ENCODE measurements at regions not wholly inside any gene's neighbourhood (a gene's known extent, or its start where the extent isn't known, plus 50 kb on each side); places are given as distances from the start of the nearest gene placed in this dataset.

GRCh38 chr10:29950391-29950790 lies 109.0 kb downstream of the JCAD start:
- 51% methylated on average over 5 of the region's 5 CpGs for WGBS
- Histone ChIP-seq H3K9me3 (no peaks in the 10 kb centered on the region), H3K27ac (peak overlapping the region; percentile 92), H3K4me3 (no peak overlapping the region), H3K27me3 (no peaks in the 10 kb centered on the region), H3K4me1 (peaks cover 66% of the 10 kb centered on the region), H3K36me3 (no peaks in the 10 kb centered on the region)
- TF ChIP-seq POLR2AphosphoS5 (IDR thresholded peaks at IDR 0.05) (no peak), CTCF (IDR thresholded peaks at IDR 0.05) (no peak), POLR2A (IDR thresholded peaks at IDR 0.05) (no peak), EP300 (IDR thresholded peaks at IDR 0.05) (no peak)
- DNase-seq (ENCODE audit: low spot score in 2 of 2), result no peak

- TF ChIP-seq POLR2A (IDR thresholded peaks at IDR 0.05) (no peak), POLR2AphosphoS5 (IDR thresholded peaks at IDR 0.05) (no peak), EP300 (IDR thresholded peaks at IDR 0.05) (no peak), CTCF (IDR thresholded peaks at IDR 0.05) (no peak)
- Histone ChIP-seq H3K36me3 (no peaks in the 10 kb centered on the region), H3K27ac (peak overlapping the region; percentile 92), H3K4me3 (no peak overlapping the region), H3K27me3 (no peaks in the 10 kb centered on the region), H3K4me1 (peaks cover 66% of the 10 kb centered on the region), H3K9me3 (no peaks in the 10 kb centered on the region)
- no peak for DNase-seq (ENCODE audit: low spot score in 2 of 2)
- 22% methylated on average over 5 of the region's 5 CpGs for WGBS
These were observed 109.9 kb downstream of the JCAD start for GRCh38 chr10:29949411-29950011.

GRCh38 chr10:29948881-29949355 lies 110.5 kb downstream of the JCAD start:
- Histone ChIP-seq H3K27ac (peak overlapping the region; percentile 92), H3K4me3 (no peak overlapping the region), H3K9me3 (no peaks in the 10 kb centered on the region), H3K36me3 (no peaks in the 10 kb centered on the region), H3K4me1 (peaks cover 66% of the 10 kb centered on the region), H3K27me3 (no peaks in the 10 kb centered on the region)
- TF ChIP-seq CTCF (IDR thresholded peaks at IDR 0.05) (no peak), EP300 (IDR thresholded peaks at IDR 0.05) (no peak), POLR2AphosphoS5 (IDR thresholded peaks at IDR 0.05) (no peak), POLR2A (IDR thresholded peaks at IDR 0.05) (no peak)
- 39% methylated on average over 9 of the region's 9 CpGs for WGBS
- DNase-seq (ENCODE audit: low spot score in 2 of 2), result no peak

GRCh38 chr10:29947701-29948060 lies 111.7 kb downstream of the JCAD start:
- Histone ChIP-seq H3K27ac (peak overlapping the region; percentile 92), H3K9me3 (no peaks in the 10 kb centered on the region), H3K4me3 (no peak overlapping the region), H3K27me3 (no peaks in the 10 kb centered on the region), H3K4me1 (peaks cover 66% of the 10 kb centered on the region), H3K36me3 (no peaks in the 10 kb centered on the region)
- TF ChIP-seq POLR2AphosphoS5 (IDR thresholded peaks at IDR 0.05) (no peak), EP300 (IDR thresholded peaks at IDR 0.05) (no peak), POLR2A (IDR thresholded peaks at IDR 0.05) (no peak), CTCF (IDR thresholded peaks at IDR 0.05) (no peak)
- 45% methylated on average over 2 of the region's 2 CpGs for WGBS
- DNase-seq (ENCODE audit: low spot score in 2 of 2), result no peak

GRCh38 chr10:29946953-29947700 lies 112.3 kb downstream of the JCAD start:
- no peaks in the 10 kb centered on the region for H3K9me3 ChIP-seq
- DNase-seq (ENCODE audit: low spot score in 2 of 2), result peak in 1 of 2 donors; percentile 69
- no peaks in the 10 kb centered on the region for H3K36me3 ChIP-seq
- H3K4me1 ChIP-seq, result peaks cover 66% of the 10 kb centered on the region
- WGBS, result 45% methylated on average over 7 of the region's 9 CpGs
- no peaks in the 10 kb centered on the region for H3K27me3 ChIP-seq
- H3K4me3 ChIP-seq, result no peak overlapping the region
- peak overlapping the region; percentile 92 for H3K27ac ChIP-seq
- no peak for TF ChIP-seq POLR2A (IDR thresholded peaks at IDR 0.05)
- no peak for TF ChIP-seq CTCF (IDR thresholded peaks at IDR 0.05)
- peak in 2 of 3 donors; percentile 48 to 88 for TF ChIP-seq POLR2AphosphoS5 (IDR thresholded peaks at IDR 0.05)
- TF ChIP-seq EP300 (IDR thresholded peaks at IDR 0.05), result peak; percentile 96
